Sciatic nerve (tissue), 2 donors: ENCODE measurements at regions not wholly inside any gene's neighbourhood (a gene's known extent, or its start where the extent isn't known, plus 50 kb on each side); places are given as distances from the start of the nearest gene placed in this dataset.

Experiments used
- ATAC-seq: fragments of 200-7000 bp; cut with Tn5 transposase; one replicate; pipeline ENCODE4 v1.9.1; 2020; ENCODE audit warnings: mild to moderate bottlenecking, moderate library complexity
- DNase-seq: peaks from one replicate; pipeline ENCODE4 v3.0.0-alpha.2; 2020; ENCODE audit warnings: low spot score
- intact Hi-C: fragments of 100-400 bp; cut with DNase I; formaldehyde crosslinking; loops from one replicate; pipeline ENCODE4 v1.14.2; 2022
- donor health status: DM: no; HTN: no; CAD: no.
- donor health status: DM: no; HTN: no; CAD: no.

- ATAC-seq (no peak), DNase-seq (no peak)
- intact Hi-C loops, result no loop called here
These were observed 423.7 kb downstream of the ZSWIM6 start for GRCh38 chr5:61755726-61756222.

- intact Hi-C loops, result no loop called here
- DNase-seq (no peak), ATAC-seq (peak; percentile 30)
These were observed 426.7 kb downstream of the ZSWIM6 start for GRCh38 chr5:61758711-61759110.

GRCh38 chr5:61765471-61765870 is 433.4 kb downstream of the ZSWIM6 start:
- intact Hi-C loops, result no loop called here
- no peak for DNase-seq
- no peak for ATAC-seq

- no peak for ATAC-seq
- intact Hi-C loops, result no loop called here
These were observed 434.1 kb downstream of the ZSWIM6 start for GRCh38 chr5:61766141-61766540.

GRCh38 chr5:61767231-61768080 is 435.4 kb downstream of the ZSWIM6 start:
- intact Hi-C loops, result no loop called here
- no peak for ATAC-seq
- DNase-seq, result no peak

More at GRCh38 chr5:61766141-61766540, 434.1 kb downstream of the ZSWIM6 start:
- DNase-seq, result no peak

GRCh38 chr5:61768692-61769281 is 436.7 kb downstream of the ZSWIM6 start:
- intact Hi-C loops, result no loop called here
- ATAC-seq (no peak), DNase-seq (no peak)

- intact Hi-C loops, result no loop called here
- ATAC-seq (no peak), DNase-seq (no peak)
These were observed 439.0 kb downstream of the ZSWIM6 start for GRCh38 chr5:61771062-61771461.

GRCh38 chr5:61771808-61772207 is 439.8 kb downstream of the ZSWIM6 start:
- no peak for ATAC-seq
- no peak for DNase-seq
- intact Hi-C loops, result no loop called here

- DNase-seq (no peak), ATAC-seq (no peak)
- intact Hi-C loops, result no loop called here
These were observed 443.8 kb downstream of the ZSWIM6 start for GRCh38 chr5:61775901-61776300.

GRCh38 chr5:61777292-61777691 is 445.2 kb downstream of the ZSWIM6 start:
- intact Hi-C loops, result no loop called here
- ATAC-seq (no peak), DNase-seq (no peak)

GRCh38 chr5:61779743-61780142 is 447.7 kb downstream of the ZSWIM6 start:
- ATAC-seq (no peak), DNase-seq (no peak)
- intact Hi-C loops, result no loop called here

- intact Hi-C loops, result no loop called here
- no peak for ATAC-seq
- no peak for DNase-seq
These were observed 451.4 kb downstream of the ZSWIM6 start for GRCh38 chr5:61783481-61783880.

- DNase-seq (no peak), ATAC-seq (no peak)
- intact Hi-C loops, result no loop called here
These were observed 452.3 kb downstream of the ZSWIM6 start for GRCh38 chr5:61784341-61784740.

GRCh38 chr5:61788548-61788947 is 456.5 kb downstream of the ZSWIM6 start:
- ATAC-seq (no peak), DNase-seq (no peak)
- intact Hi-C loops, result no loop called here

- ATAC-seq (no peak), DNase-seq (no peak)
- intact Hi-C loops, result no loop called here
These were observed 457.9 kb downstream of the ZSWIM6 start for GRCh38 chr5:61790007-61790406.

GRCh38 chr5:61790678-61791077 is 458.6 kb downstream of the ZSWIM6 start:
- ATAC-seq, result no peak
- DNase-seq, result no peak
- intact Hi-C loops, result no loop called here

- no peak for ATAC-seq
- no peak for DNase-seq
- intact Hi-C loops, result no loop called here
These were observed 464.7 kb downstream of the ZSWIM6 start for GRCh38 chr5:61796773-61797172.

- intact Hi-C loops, result loop anchor here (10.0 kb wide), 1 partner anchor 116 kb away; no protein-coding TSS in a partner anchor
- ATAC-seq (no peak), DNase-seq (no peak)
These were observed 468.4 kb downstream of the ZSWIM6 start for GRCh38 chr5:61800450-61800849.

GRCh38 chr5:61801174-61801573 is 469.1 kb downstream of the ZSWIM6 start:
- DNase-seq (no peak), ATAC-seq (no peak)
- intact Hi-C loops, result loop anchor here (10.0 kb wide), 1 partner anchor 116 kb away; no protein-coding TSS in a partner anchor

GRCh38 chr5:61802456-61802855 is 470.4 kb downstream of the ZSWIM6 start:
- DNase-seq, result no peak

More at GRCh38 chr5:61802456-61802855, 470.4 kb downstream of the ZSWIM6 start:
- intact Hi-C loops, result loop anchor here (10.0 kb wide), 1 partner anchor 118 kb away; no protein-coding TSS in a partner anchor
- ATAC-seq, result no peak
